HG02642 (cell line): ENCODE measurements at regions not wholly inside any gene's neighbourhood (a gene's known extent, or its start where the extent isn't known, plus 50 kb on each side); places are given as distances from the start of the nearest gene placed in this dataset.

Experiments
- ATAC-seq: cut with Tn5 transposase; IDR thresholded peaks from one replicate; pipeline ENCODE4 v1.9.1; 2021; ENCODE audit warnings: mild to moderate bottlenecking; ENCODE audit not compliant: unreplicated experiment, poor library complexity

GRCh38 chr10:131516285-131516684, 204.8 kb upstream of the TCERG1L start:
- no peak for ATAC-seq

GRCh38 chr10:131517781-131518180, 206.3 kb upstream of the TCERG1L start:
- no peak for ATAC-seq

- ATAC-seq = no peak
These were observed 208.4 kb upstream of the TCERG1L start for GRCh38 chr10:131519723-131520605.

GRCh38 chr10:131531265-131532190, 220.0 kb upstream of the TCERG1L start:
- ATAC-seq = no peak

GRCh38 chr10:131532291-131532690, 220.8 kb upstream of the TCERG1L start:
- ATAC-seq = no peak

GRCh38 chr10:131532745-131533341, 221.3 kb upstream of the TCERG1L start:
- ATAC-seq = no peak

GRCh38 chr10:131533846-131534526, 222.5 kb upstream of the TCERG1L start:
- no peak for ATAC-seq

GRCh38 chr10:131534836-131535235, 223.3 kb upstream of the TCERG1L start:
- ATAC-seq = no peak

GRCh38 chr10:131536676-131537075, 225.2 kb upstream of the TCERG1L start:
- no peak for ATAC-seq

- no peak for ATAC-seq
These were observed 225.8 kb upstream of the TCERG1L start for GRCh38 chr10:131537281-131537680.

GRCh38 chr10:131544495-131544894, 233.0 kb upstream of the TCERG1L start:
- no peak for ATAC-seq

- ATAC-seq = no peak
These were observed 234.7 kb upstream of the TCERG1L start for GRCh38 chr10:131546086-131546810.

- no peak for ATAC-seq
These were observed 235.7 kb upstream of the TCERG1L start for GRCh38 chr10:131547129-131547799.

- no peak for ATAC-seq
These were observed 236.7 kb upstream of the TCERG1L start for GRCh38 chr10:131548176-131548575.

GRCh38 chr10:131549116-131549515, 237.6 kb upstream of the TCERG1L start:
- no peak for ATAC-seq

- ATAC-seq = no peak
These were observed 241.6 kb upstream of the TCERG1L start for GRCh38 chr10:131553121-131553520.

GRCh38 chr10:131553581-131553980, 242.1 kb upstream of the TCERG1L start:
- ATAC-seq = no peak

GRCh38 chr10:131554821-131555220, 243.3 kb upstream of the TCERG1L start:
- ATAC-seq = no peak

GRCh38 chr10:131555406-131555805, 243.9 kb upstream of the TCERG1L start:
- no peak for ATAC-seq
